ENCODE measurements at regions not wholly inside any gene's neighbourhood (a gene's known extent, or its start where the extent isn't known, plus 50 kb on each side); places are given as distances from the start of the nearest gene placed in this dataset.

DNA sequence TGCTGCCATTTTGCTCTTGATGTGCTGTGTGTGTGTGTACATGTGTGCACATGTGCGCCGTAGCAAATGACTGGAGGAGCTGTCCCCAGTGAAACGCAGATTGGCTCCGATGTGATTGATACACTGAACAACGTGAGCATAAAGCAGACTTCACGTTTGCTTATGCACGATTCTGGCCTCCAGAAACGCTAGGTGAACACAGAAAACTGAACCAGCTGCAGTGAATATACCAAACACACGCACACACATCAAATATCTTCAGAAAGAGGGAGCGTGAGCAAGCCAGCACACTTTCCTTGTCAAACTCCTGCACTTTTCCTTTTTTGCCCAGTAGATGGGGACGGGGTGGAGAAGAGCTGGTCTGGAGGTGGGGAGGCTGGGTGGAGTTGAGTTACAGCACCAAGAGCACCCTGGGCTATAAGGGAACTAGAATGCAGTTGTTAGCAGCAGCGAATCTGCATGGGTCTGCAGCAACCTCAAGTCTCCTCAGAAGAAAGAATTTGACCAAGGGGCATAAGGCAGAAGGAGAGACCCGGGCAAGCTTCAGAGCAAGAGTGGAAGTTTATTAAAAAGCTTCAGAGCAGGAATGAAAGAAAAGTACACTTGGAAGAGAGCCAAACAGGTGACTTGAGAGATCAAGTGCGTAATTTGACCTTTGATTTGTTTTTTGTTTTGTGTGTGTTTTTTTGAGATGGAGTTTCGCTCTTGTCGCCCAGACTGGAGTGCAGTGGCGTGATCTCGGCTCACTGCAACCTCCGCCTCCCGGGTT is 77.8 kb upstream of the CADM1 start:
- no peaks in the 10 kb centered on the region for H3K9me3 Mint-ChIP-seq
- TF ChIP-seq, protein P1, sequence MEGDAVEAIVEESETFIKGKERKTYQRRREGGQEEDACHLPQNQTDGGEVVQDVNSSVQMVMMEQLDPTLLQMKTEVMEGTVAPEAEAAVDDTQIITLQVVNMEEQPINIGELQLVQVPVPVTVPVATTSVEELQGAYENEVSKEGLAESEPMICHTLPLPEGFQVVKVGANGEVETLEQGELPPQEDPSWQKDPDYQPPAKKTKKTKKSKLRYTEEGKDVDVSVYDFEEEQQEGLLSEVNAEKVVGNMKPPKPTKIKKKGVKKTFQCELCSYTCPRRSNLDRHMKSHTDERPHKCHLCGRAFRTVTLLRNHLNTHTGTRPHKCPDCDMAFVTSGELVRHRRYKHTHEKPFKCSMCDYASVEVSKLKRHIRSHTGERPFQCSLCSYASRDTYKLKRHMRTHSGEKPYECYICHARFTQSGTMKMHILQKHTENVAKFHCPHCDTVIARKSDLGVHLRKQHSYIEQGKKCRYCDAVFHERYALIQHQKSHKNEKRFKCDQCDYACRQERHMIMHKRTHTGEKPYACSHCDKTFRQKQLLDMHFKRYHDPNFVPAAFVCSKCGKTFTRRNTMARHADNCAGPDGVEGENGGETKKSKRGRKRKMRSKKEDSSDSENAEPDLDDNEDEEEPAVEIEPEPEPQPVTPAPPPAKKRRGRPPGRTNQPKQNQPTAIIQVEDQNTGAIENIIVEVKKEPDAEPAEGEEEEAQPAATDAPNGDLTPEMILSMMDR (conservative IDR thresholded peaks at IDR 0.05): no peak
- DNase-seq (ENCODE audit: low read depth, low spot score): no peak
- no peak overlapping the region for H3K4me3 Mint-ChIP-seq
- no peaks in the 10 kb centered on the region for H3K27me3 Mint-ChIP-seq (ENCODE audit: low read depth)
- H3K27ac Mint-ChIP-seq (ENCODE audit: unreplicated experiment): no peak overlapping the region
- H3K36me3 Mint-ChIP-seq (ENCODE audit: low read depth): no peaks in the 10 kb centered on the region
- H3K4me1 Mint-ChIP-seq: peaks cover 28% of the 10 kb centered on the region

DNA sequence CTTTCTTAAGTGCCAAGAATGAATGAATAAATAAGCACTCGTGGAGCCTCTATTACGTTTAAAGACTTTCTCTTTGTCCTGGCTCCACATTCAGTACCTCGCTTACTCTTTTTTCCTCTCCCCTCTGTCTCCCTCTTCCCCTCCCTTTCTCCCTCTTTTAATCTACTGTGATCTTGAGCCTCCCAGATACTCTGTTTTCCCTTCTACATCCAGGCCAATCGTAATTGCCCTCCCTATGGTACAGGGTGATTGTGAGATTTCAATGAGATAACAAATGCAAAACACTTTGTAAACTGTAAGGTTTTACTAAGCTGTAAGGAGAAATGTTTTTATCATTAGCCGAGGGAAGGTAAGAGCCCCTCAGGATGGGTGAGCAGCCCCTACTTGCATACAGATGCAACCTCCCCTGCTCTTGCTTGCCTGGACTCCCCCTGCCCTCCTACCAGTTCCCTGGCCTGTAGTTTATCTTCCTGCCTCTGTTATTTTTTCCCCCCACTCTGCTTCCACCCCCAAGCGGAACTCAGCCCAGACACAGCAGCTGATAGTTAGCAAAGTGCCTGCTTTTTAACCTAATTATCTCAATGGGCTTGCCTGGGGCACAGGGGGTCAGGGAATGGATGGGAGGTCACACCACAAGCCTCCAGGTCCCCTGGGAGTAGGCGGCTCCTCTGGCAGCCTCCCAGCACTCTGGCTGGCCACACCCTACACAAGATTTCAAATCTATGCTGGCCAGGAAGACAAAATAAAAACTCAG is 76.9 kb upstream of the CADM1 start:
- TF ChIP-seq, protein P1 (conservative IDR thresholded peaks at IDR 0.05): no peak
- Mint-ChIP-seq H3K27ac (ENCODE audit: unreplicated experiment) (no peak overlapping the region), H3K4me1 (peaks cover 30% of the 10 kb centered on the region), H3K36me3 (ENCODE audit: low read depth) (no peaks in the 10 kb centered on the region), H3K27me3 (ENCODE audit: low read depth) (no peaks in the 10 kb centered on the region), H3K9me3 (no peaks in the 10 kb centered on the region), H3K4me3 (no peak overlapping the region)
- DNase-seq (ENCODE audit: low read depth, low spot score): peak; percentile 14

DNA sequence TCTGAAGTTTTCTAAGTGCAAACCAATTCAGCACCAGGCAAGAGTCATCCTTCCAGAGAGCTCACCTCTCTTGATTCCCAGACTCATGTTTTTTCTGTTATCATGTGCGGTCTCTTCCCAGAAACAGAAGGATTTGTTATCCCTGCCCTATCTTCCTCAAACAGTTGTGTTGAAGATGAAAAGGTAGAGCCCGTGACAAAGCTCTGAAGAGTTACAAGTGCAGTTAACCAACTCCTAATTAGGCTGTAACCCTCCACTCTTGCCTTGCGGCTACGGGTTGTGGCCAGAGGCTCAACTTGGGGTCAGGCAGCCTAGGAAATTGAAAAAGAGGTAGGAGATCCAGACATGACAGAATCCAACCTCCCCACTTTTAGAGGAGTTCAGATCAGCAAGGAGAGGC is 76.2 kb upstream of the CADM1 start:
- no peak for DNase-seq (ENCODE audit: low read depth, low spot score)
- Mint-ChIP-seq H3K4me3 (no peak overlapping the region), H3K27ac (ENCODE audit: unreplicated experiment) (no peak overlapping the region), H3K36me3 (ENCODE audit: low read depth) (no peaks in the 10 kb centered on the region), H3K4me1 (peaks cover 30% of the 10 kb centered on the region), H3K27me3 (ENCODE audit: low read depth) (no peaks in the 10 kb centered on the region), H3K9me3 (no peaks in the 10 kb centered on the region)
- TF ChIP-seq, protein P1 (conservative IDR thresholded peaks at IDR 0.05): no peak

DNA sequence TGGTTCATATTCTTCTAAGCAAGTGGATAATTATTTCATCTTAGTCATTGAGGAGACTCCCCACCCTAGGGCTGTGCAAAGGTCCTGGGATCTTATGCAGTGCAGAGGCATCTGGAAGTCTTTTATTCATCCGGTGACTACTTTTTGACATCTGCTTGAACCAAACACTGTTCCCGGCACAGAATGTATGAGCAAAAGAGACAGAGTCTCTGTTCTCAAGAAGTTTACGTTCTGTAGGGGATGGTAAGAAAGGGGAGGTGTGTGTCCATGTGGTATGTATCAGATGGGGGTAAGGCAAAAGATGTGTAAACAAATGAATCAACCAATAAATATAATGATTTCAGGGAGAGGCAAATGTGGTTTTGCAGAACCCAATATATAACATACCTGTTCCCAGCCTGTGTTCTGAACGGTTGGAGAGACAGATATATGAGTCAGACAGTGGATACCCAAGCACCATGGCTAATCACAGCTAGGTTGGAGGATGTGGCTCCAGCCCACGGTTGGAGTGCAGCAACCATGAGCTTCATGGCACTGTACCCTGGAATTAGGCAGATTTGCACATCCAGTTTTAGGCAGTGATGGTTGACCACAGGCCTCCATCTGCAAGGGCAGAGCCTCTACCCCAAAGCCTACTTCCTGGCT is 75.1 kb upstream of the CADM1 start:
- no peak overlapping the region for H3K27ac Mint-ChIP-seq (ENCODE audit: unreplicated experiment)
- no peak overlapping the region for H3K4me3 Mint-ChIP-seq
- no peaks in the 10 kb centered on the region for H3K36me3 Mint-ChIP-seq (ENCODE audit: low read depth)
- H3K4me1 Mint-ChIP-seq: peaks cover 30% of the 10 kb centered on the region
- TF ChIP-seq, protein P1 (conservative IDR thresholded peaks at IDR 0.05): no peak
- no peak for DNase-seq (ENCODE audit: low read depth, low spot score)
- no peaks in the 10 kb centered on the region for H3K27me3 Mint-ChIP-seq (ENCODE audit: low read depth)
- no peaks in the 10 kb centered on the region for H3K9me3 Mint-ChIP-seq

DNA sequence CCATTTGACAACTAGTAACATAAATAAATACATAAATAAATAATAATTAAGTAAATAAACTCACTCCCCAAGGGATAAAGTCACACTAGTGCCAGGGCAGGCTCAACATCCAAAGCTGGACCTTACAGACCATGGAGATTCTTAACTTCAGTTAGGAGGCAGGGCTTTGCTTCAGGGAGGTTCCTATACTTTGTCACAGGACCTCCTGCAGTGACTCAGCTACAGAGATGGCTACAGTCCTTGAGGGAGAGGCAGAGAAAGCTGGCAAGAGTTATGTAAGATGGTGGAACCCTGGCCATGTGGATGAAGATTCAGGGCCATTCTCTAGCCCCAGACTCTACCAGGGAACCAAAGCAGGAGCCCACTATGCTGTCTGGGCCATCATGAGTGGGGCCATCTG is 74.1 kb upstream of the CADM1 start:
- Mint-ChIP-seq H3K27ac (ENCODE audit: unreplicated experiment) (no peak overlapping the region), H3K9me3 (no peaks in the 10 kb centered on the region), H3K4me3 (no peak overlapping the region), H3K27me3 (ENCODE audit: low read depth) (no peaks in the 10 kb centered on the region), H3K4me1 (peaks cover 30% of the 10 kb centered on the region), H3K36me3 (ENCODE audit: low read depth) (no peaks in the 10 kb centered on the region)
- no peak for DNase-seq (ENCODE audit: low read depth, low spot score)
- TF ChIP-seq, protein P1 (conservative IDR thresholded peaks at IDR 0.05): no peak
